ENCODE measurements at regions not wholly inside any gene's neighbourhood (a gene's known extent, or its start where the extent isn't known, plus 50 kb on each side); places are given as distances from the start of the nearest gene placed in this dataset.
"Not testable (repeated sequence)": the region's sequence is repeated elsewhere in the genome, so short reads cannot be mapped to it uniquely, and the experiment has no call there.

DNA sequence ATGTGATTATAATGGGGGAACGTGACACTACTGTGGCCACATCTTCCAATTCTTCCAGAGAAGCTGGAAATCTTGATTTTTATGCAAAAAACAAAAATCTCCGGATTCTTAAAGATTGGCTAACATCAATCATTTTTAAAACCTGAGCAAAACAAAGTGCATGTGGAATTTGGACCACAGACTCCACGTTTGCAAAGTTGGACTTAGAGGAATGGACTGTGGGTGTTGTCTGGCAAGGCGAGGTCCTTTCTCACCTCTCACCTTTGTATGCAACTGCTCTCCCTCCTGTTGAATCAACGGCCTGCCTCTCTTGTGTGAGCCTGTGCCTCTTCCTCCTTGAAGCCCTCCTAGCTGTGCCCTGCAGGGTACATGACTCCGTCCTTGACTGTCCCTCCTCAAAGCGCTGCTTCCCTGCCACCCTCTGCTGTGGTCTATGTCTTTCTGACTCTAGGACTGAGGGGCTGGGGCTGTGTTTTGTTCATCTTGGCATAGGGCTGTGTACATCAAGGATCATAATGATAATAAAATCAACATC lies 122.4 kb downstream of the PHETA1 start:
- in situ Hi-C loops (cut with HindIII; ENCODE audit: low sequenced_read_pairs) = no loop called here
- no peak overlapping the region for H3K4me3 ChIP-seq (ENCODE audit: low read depth, low read length)
- DNase-seq (ENCODE audit: low read depth) = no peak
- TF ChIP-seq, protein P1, sequence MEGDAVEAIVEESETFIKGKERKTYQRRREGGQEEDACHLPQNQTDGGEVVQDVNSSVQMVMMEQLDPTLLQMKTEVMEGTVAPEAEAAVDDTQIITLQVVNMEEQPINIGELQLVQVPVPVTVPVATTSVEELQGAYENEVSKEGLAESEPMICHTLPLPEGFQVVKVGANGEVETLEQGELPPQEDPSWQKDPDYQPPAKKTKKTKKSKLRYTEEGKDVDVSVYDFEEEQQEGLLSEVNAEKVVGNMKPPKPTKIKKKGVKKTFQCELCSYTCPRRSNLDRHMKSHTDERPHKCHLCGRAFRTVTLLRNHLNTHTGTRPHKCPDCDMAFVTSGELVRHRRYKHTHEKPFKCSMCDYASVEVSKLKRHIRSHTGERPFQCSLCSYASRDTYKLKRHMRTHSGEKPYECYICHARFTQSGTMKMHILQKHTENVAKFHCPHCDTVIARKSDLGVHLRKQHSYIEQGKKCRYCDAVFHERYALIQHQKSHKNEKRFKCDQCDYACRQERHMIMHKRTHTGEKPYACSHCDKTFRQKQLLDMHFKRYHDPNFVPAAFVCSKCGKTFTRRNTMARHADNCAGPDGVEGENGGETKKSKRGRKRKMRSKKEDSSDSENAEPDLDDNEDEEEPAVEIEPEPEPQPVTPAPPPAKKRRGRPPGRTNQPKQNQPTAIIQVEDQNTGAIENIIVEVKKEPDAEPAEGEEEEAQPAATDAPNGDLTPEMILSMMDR (IDR thresholded peaks at IDR 0.05; ENCODE audit: low read depth, low read length, missing control alignments) = no peak

DNA sequence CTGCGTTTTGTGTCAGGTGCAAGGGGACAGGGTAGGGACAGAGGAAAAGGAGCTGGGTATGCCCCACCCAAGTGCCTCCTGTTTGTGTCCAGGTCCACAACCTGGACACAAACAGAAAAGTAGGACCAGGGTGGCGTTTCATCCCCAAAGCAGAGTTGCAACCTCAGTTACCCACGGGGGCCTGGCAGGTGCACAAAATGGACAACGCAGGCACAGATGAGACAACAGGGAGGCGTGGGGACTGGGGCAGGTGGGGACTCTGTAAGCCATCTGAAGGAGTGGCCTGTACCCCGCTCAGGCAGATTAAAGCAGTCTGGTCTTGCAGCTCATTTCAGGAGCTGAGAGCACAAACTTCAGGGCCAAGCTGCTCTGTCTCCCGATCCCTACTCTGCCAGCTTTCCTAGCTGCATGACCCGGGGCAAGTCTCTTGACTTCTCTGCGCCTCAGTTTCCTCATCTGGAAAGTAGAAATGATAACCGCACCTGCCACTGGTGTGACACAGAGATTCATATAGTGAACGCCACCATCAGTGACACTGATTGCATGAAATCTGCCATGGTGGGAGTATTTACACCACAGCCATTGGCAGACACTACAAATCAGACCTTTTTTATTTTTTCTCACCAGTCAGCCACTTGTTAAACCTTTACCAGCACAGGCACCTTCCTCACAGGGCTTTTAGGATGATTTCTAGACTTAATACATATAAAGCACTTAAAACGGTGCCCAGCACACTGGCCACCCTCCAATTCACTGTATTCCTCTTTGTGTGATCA lies 123.0 kb downstream of the PHETA1 start:
- no peak for DNase-seq (ENCODE audit: low read depth)
- no peak overlapping the region for H3K4me3 ChIP-seq (ENCODE audit: low read depth, low read length)
- TF ChIP-seq, protein P1 (IDR thresholded peaks at IDR 0.05; ENCODE audit: low read depth, low read length, missing control alignments) = no peak
- in situ Hi-C loops (cut with HindIII; ENCODE audit: low sequenced_read_pairs) = no loop called here

DNA sequence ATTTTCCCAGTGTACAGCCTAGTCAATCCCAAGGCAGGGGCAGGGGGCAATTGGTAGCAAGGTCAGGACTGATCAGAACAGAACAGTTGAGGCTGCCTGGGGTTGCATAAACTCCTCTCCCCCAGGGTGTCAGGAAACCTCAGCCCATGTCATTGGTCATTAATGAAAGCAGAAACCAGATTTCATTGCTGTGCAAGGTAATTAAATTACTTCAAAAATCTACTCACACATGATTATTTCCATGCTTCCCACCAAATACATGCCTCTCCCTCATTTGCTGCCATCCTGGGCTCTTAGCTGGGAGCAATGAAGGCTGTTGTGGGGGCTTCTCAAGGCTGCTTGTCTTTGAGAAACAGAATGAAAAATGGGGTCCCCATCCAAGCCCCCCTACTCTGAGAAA lies 124.2 kb downstream of the PHETA1 start:
- in situ Hi-C loops (cut with HindIII; ENCODE audit: low sequenced_read_pairs) = no loop called here
- no peak overlapping the region for H3K4me3 ChIP-seq (ENCODE audit: low read depth, low read length)
- no peak for DNase-seq (ENCODE audit: low read depth)
- TF ChIP-seq, protein P1 (IDR thresholded peaks at IDR 0.05; ENCODE audit: low read depth, low read length, missing control alignments) = no peak

DNA sequence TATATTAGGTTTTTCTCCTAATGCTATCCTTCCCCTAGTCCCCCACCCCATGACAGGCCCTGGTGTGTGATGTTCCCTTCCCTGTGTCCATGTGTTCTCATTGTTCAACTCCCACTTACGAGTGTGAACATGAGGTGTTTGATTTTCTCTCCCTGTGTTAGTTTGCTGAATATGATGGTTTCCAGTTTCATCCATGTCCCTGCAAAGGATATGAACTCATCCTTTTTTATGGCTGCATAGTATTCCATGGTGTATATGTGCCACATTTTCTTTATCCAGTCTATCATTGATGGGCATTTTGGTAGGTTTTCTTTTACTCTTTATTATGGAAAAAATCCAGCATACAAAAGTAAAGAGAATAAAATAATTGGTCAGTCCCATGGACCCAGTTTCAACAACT lies 126.1 kb downstream of the PHETA1 start:
- H3K4me3 ChIP-seq (ENCODE audit: low read depth, low read length); in situ Hi-C loops (cut with HindIII; ENCODE audit: low sequenced_read_pairs); DNase-seq (ENCODE audit: low read depth): not testable (repeated sequence)

DNA sequence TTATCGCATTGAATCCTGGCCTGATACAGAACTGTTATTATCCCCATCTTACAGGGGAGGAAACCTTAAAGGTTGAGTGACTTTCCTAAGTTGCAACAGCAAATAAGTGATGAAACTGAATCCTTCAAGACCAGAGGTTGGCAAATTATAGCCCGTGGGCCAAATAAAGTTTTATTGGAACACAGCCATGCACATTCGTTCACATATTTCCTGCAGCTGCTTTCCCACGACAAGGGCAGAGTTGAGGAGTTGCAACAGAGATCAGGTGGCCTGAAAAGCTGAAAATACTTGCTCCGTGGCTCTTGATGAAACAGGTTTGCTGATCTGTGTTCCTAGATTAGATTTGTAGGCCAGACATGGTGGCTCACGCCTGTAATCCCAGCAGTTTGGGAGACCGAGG lies 126.7 kb downstream of the PHETA1 start:
- DNase-seq (ENCODE audit: low read depth) = no peak
- TF ChIP-seq, protein P1 (IDR thresholded peaks at IDR 0.05; ENCODE audit: low read depth, low read length, missing control alignments) = no peak
- H3K4me3 ChIP-seq (ENCODE audit: low read depth, low read length) = no peak overlapping the region
- in situ Hi-C loops (cut with HindIII; ENCODE audit: low sequenced_read_pairs) = no loop called here

DNA sequence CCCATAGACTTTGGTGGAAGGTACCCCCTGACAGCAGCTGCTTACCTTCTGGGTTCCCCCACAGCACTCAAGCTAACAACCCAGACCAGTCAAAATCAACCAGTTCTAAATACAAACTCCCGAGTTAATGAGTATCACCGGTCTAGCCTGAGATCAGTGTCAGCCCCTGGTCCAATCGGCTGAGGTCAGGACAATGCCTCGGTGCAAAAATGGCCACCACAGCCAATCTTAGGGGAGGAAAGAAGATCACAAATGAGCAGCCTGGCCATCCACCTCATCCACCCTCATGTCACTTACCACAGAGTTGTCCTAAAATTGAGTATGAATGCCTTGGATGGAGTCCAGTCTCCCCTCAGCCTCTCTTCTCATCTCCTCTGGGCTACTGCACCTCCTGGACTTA lies 128.5 kb downstream of the PHETA1 start:
- no peak overlapping the region for H3K4me3 ChIP-seq (ENCODE audit: low read depth, low read length)
- in situ Hi-C loops (cut with HindIII; ENCODE audit: low sequenced_read_pairs) = no loop called here
- DNase-seq (ENCODE audit: low read depth) = no peak
- TF ChIP-seq, protein P1 (IDR thresholded peaks at IDR 0.05; ENCODE audit: low read depth, low read length, missing control alignments) = no peak

DNA sequence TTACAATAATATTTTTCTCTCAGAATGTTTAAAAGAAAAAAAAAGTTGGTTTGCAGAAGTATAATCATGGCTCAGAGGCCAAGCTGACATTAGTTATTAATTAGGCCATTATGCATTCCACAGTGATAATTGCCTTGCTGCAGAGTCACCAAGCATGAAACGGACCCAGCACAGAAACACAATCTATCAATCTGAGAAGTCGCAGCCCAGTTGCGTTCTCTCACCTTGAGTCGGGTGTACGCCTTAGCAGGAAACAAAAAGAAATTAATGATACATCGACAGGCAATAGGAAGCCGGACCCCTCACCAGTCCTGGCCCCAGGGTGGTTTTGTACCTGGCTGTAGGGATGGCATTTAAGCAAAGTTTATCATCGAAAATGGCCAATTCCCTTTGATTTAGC lies 129.7 kb downstream of the PHETA1 start:
- in situ Hi-C loops (cut with HindIII; ENCODE audit: low sequenced_read_pairs) = no loop called here
- H3K4me3 ChIP-seq (ENCODE audit: low read depth, low read length) = no peak overlapping the region
- DNase-seq (ENCODE audit: low read depth) = no peak
- TF ChIP-seq, protein P1 (IDR thresholded peaks at IDR 0.05; ENCODE audit: low read depth, low read length, missing control alignments) = no peak

Data from astrocyte of the cerebellum (primary cell).